IPS-18c (cell line): ENCODE measurements at regions not wholly inside any gene's neighbourhood (a gene's known extent, or its start where the extent isn't known, plus 50 kb on each side); places are given as distances from the start of the nearest gene placed in this dataset.

ENCODE experiments used
- H3K4me3 ChIP-seq: 2 replicates; pipeline ENCODE4 v1.7.0; 2013; ENCODE audit warnings: low read depth, mild to moderate bottlenecking, low read length, moderate library complexity; ENCODE audit not compliant: insufficient read depth
- H3K9me3 ChIP-seq: one replicate; pipeline ENCODE4 v1.6.1; 2013; ENCODE audit warnings: mild to moderate bottlenecking, low read length, moderate library complexity; ENCODE audit not compliant: control insufficient read depth, insufficient read depth

GRCh38 chr14:101124815-101125214, 221.3 kb upstream of the RTL1 start:
- no peak overlapping the region for H3K4me3 ChIP-seq
- peaks cover 2% of the 10 kb centered on the region for H3K9me3 ChIP-seq

DNA sequence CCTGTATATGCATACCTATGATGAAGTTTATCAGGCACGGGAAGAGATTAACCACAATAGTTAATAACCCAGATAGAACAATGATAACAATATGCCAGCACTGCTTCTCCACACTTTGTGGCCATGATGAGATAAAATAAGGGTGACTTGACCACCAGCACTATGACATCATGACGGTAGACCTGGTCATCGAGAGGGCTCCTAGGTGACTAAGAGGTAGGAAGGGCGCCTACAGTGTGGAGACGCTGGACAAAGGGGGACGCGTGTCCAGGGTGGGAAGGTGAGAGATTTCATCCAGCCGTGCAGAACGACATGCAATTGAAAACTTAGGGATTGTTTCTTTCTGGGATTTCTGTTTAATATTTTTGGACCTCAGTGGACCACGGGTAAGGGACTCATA, 221.8 kb upstream of the RTL1 start:
- Histone ChIP-seq H3K9me3 (peaks cover 2% of the 10 kb centered on the region), H3K4me3 (no peak overlapping the region)

DNA sequence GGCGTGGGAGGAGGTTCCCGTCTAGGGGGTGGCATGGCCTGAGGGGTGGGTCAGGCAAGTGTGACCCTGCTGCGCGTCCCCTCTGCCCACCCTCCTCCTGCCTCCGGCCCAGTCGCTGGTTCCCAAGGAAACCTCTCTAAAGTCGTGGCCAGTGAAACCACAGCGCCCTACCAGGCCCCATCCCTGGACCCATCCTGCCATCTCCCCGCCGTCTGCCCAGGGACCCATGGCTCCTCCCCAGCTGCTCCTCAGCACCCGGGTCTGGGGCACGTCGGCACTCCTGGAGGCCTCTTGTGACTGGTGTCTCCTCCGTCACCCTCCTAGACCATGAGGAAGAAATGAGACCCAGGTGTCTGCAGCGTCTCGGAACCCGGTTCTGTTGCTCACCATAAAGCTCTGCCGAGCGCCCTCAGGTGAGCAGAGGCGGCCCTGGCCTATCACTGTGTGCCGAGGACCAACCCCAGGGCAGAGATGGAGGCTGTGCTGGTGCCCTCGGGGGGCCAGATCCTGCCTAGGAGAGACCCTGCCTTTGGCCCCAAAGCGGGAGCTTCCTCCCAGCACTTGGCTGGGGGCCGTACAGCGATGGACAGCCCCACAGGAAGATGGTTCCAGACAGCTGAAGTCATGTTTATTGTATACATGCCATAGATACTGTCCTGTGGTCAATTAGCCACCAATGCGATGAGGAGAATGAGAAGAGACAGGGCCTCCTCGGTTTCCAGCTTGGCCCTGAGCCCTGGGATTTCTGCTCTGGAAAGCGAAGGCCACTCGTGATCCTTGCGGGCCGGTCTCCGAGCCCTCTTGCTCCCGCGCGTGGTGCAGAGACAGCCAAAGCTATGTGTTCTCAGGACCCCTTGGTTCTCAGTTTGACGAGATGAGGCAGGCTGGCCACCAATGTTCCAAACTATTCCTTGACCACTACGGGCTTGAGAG, 222.5 kb upstream of the RTL1 start:
- no peak overlapping the region for H3K4me3 ChIP-seq

DNA sequence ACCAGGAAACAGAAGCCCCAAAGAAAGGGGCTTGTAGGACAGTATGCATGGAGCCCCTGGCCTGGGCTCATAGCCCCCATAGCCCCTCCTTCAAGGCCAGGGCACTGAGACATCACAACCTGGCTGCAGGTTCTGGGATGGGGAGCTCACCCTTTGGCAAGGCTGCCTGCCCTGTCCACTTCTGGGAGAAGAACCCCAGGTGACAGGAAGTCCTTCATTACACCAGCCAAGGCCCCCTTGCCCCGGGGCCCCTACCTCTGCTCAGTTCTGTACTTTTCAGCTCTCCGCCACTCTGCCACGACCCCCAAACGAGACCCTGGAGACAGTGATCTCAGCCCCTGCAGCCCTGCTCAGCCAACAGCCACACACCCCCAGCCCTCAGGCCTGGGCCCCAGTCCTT, 223.2 kb upstream of the RTL1 start:
- Histone ChIP-seq H3K9me3 (peaks cover 2% of the 10 kb centered on the region), H3K4me3 (no peak overlapping the region)

More for the DNA sequence above, 222.5 kb upstream of the RTL1 start:
- H3K9me3 ChIP-seq, result peaks cover 2% of the 10 kb centered on the region

DNA sequence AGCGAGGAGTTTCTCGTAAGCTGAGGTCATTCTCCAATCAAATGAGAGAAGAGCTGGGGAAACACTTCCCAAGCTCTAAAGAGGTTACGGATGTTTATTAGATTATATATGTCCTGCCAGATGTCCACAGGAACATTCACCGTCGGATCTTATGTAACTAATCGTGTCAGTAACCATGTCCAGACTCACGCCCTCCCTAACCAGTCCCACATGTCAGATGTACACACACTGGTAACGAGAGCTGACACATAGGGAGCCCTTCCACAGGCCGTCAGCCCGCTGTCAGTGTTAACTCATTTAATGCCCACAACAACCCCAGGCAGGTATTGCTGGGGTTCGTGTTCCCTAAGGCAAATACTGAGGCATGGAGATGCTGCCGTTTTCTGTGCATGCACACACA, 223.7 kb upstream of the RTL1 start:
- Histone ChIP-seq H3K9me3 (peaks cover 2% of the 10 kb centered on the region), H3K4me3 (no peak overlapping the region)

DNA sequence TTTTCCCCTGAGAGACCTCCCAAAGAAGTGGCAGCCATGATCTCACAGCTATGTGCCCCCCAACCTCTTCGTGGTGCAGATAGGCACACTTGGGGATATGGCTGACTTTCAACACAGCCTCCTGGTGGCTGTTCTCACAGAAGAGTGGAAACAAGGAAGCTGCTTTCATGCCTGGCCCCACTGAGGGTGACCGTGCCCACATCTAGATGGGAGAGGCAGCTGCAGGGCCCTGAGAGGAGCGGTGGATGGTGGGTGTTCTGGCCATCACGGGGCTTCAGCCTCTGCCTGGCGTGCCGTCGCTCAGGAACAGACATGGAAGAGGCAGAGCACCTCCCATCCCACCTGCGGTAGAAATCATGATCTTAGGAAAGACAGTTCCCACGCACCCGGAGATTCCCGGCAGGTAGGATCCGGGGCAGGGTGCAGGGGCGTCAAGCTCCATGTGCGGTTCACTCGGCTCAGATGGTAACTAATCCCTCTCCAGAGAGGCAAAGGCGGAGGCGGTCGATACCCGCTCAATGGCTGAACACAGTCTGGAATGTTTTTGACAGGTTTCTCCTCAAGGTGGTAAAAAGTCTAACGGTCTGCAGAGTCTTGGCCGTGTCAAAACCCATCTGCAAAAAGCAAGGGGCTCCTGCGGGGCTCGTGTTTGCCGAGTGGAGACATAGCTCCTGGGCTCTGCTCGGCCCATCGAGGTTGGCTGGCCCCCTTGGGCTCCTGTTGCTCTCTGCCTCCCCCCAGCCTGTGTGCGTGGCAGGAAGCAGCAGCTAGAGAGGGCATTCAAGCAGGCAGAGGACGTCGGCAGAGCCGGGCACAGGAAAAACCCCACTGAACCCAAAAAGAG, 225.2 kb upstream of the RTL1 start:
- peaks cover 2% of the 10 kb centered on the region for H3K9me3 ChIP-seq
- no peak overlapping the region for H3K4me3 ChIP-seq

GRCh38 chr14:101129521-101130167, 226.1 kb upstream of the RTL1 start:
- Histone ChIP-seq H3K9me3 (peaks cover 2% of the 10 kb centered on the region), H3K4me3 (no peak overlapping the region)

DNA sequence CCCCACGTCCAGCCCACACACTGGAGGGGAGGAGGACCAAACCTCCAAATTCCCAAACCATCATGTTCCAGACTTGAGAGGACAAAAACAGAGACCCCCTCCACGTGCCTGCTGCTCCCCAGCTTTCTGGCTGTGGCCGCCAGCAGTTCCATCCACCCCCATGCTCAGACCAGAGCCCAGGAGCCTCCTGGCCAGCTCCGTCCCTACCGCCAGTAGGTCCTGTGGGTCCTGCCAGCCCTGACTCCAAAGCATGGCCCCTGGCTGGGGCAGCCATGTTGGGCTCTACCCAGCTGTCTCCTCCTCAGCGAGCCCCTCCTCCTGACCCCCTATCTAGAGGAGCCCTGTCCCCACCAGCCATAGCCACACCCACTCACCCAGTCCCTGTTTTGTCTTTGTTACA, 227.3 kb upstream of the RTL1 start:
- H3K4me3 ChIP-seq, result no peak overlapping the region

GRCh38 chr14:101131451-101131916, 228.0 kb upstream of the RTL1 start:
- no peak overlapping the region for H3K4me3 ChIP-seq
- peaks cover 2% of the 10 kb centered on the region for H3K9me3 ChIP-seq

More for the DNA sequence above, 227.3 kb upstream of the RTL1 start:
- peaks cover 2% of the 10 kb centered on the region for H3K9me3 ChIP-seq

DNA sequence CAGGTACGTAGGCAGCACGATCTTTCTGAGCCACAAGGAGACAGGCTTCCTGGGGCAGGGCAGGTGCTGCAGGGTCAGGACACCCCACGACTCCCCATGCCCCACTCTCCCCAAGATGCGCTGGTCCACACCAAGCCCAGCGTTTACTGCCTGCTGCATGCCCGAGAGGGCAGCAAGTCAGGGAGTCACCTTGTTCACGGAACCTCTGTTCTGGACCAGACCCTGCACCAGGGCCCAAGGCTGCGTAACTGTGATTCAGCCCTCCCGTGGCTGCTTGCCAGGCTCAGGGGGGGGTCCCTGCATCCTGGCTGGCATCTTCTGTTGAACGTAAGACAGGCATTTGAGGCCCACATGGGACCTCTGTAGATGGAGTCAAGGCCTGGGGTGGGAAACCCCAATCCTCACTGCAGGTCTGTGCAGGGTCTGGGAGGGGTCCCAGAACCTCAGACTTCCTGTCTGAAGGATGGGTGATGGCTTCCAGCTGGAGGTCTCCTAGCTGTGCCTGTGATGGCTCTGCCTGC, 228.6 kb upstream of the RTL1 start:
- H3K4me3 ChIP-seq, result no peak overlapping the region
- H3K9me3 ChIP-seq, result peaks cover 2% of the 10 kb centered on the region

DNA sequence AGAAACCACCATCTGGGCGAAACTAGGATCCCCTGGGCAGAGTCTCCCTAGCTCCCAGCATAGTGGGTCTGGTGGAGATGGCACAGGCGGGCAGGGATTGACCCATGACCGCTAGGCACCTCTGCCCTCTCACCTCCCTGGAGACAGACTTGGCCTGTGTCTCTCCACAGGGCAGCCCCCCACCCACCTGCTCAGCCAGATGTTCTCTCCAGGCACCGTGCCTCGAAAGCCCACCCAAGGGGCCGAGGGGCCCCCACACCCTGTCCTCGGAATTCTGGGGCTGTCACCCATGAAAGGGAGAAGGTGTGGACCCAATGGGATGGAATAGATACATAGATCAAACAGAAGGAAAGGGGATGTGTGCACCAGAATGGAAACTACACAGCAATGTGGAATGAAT, 229.1 kb upstream of the RTL1 start:
- Histone ChIP-seq H3K4me3 (no peak overlapping the region), H3K9me3 (peaks cover 2% of the 10 kb centered on the region)

- Histone ChIP-seq H3K9me3 (peaks cover 2% of the 10 kb centered on the region), H3K4me3 (no peak overlapping the region)
These were observed 229.5 kb upstream of the RTL1 start for GRCh38 chr14:101133068-101133467.

DNA sequence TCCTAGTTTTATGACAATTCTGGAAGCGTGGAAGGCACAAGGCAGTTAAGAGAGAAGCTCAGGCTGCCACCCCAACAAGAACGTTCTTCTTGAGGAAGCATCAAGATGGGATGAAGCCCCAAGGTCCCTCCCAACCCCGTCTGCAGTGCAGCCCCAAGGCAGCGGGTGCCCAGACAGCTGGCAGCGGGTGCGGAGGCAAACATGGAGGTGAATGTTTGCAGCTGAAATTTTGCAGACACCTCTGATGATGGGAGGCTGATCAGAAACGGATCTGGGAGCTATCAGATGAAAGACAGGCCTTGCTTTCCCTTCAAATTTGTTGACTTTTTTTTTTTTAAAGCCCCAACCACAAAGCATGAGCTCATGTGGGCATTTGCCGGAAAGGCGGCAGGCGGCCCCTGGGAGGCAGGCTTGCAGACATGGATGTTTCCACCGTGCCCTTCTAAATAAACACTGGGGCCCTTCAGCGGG, 230.7 kb upstream of the RTL1 start:
- H3K9me3 ChIP-seq, result no peaks in the 10 kb centered on the region
- H3K4me3 ChIP-seq, result no peak overlapping the region

GRCh38 chr14:101134851-101135433, 231.4 kb upstream of the RTL1 start:
- Histone ChIP-seq H3K4me3 (no peak overlapping the region), H3K9me3 (no peaks in the 10 kb centered on the region)

DNA sequence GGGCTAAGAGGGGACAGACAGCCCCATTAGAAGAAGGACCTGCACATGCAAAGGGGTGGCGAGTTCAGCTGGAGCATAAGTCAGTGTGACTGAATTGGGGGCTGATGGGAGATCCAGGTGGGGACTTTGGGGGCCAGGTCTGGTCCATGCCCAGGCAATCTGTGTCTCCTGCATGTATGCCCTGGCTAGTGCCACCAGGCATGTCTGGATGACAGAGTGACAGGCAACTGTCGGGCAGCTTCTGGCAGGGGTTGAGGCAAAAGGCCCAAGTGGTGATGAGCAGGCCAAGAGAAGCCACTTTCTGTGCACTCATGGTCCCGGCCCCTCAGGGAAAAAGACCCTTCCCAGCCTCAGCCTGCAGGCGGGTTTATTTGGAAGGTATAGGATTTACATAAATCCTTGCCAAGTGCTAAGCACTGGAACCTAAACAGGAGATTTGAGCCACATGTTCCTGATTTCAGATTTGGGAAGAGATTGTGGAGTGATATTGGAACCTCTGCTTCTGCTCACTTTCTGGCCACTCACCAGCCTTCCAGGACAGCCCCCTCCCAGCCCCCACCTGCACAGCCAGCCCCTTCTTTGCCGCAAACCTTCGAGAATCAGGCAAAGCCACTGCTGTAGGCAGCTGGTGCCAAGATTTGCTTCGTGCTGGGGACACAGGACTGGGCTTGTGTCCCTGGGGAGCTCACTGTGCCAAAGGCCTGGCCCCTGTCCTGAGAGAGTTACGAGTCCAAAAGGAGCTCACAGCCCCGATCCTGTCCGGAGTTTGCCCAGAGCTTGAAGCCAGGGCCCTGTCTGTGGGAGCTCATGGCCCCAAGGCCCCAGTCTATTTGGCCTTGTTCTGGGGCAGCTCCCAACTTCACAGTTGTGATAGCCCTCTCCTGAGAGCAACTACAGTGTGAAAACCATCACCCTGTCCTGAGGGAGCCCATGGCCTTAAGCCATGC, 232.5 kb upstream of the RTL1 start:
- Histone ChIP-seq H3K4me3 (no peak overlapping the region), H3K9me3 (no peaks in the 10 kb centered on the region)

- no peak overlapping the region for H3K4me3 ChIP-seq
These were observed 233.7 kb upstream of the RTL1 start for GRCh38 chr14:101137234-101137633.

More at GRCh38 chr14:101137234-101137633, 233.7 kb upstream of the RTL1 start:
- H3K9me3 ChIP-seq, result no peaks in the 10 kb centered on the region
